Type B pancreatic cell (in vitro differentiated cells): ENCODE measurements at regions not wholly inside any gene's neighbourhood (a gene's known extent, or its start where the extent isn't known, plus 50 kb on each side); places are given as distances from the start of the nearest gene placed in this dataset.

Experiments used
- DNase-seq: peaks from one replicate; pipeline ENCODE4 v3.0.0; 2021; ENCODE audit warnings: mixed read lengths; ENCODE audit not compliant: unreplicated experiment; ENCODE audit errors: extremely low spot score
- H3K27ac Mint-ChIP-seq: 2 replicates; pipeline ENCODE4 v1.8.0; 2021; ENCODE audit warnings: mild to moderate bottlenecking, mixed read lengths
- H3K27me3 Mint-ChIP-seq: 2 replicates; pipeline ENCODE4 v1.8.0; 2021; ENCODE audit warnings: mixed read lengths
- H3K36me3 Mint-ChIP-seq: 2 replicates; pipeline ENCODE4 v1.8.0; 2021; ENCODE audit warnings: mixed read lengths
- H3K4me1 Mint-ChIP-seq: one replicate; pipeline ENCODE4 v1.8.0; 2021; ENCODE audit warnings: mixed read lengths; ENCODE audit not compliant: unreplicated experiment
- H3K4me3 Mint-ChIP-seq: 2 replicates; pipeline ENCODE4 v1.8.0; 2021; ENCODE audit warnings: mild to moderate bottlenecking, mixed read lengths
- H3K9me3 Mint-ChIP-seq: 2 replicates; pipeline ENCODE4 v1.8.0; 2021; ENCODE audit warnings: mixed read lengths
- TF ChIP-seq, protein P1 (sequence below): fragments of 200-600 bp; sonication (generic); conservative IDR thresholded peaks from 2 replicates; pipeline ENCODE4 v1.5.0; 2021; ENCODE audit warnings: antibody characterized with exemption, mild to moderate bottlenecking

DNA sequence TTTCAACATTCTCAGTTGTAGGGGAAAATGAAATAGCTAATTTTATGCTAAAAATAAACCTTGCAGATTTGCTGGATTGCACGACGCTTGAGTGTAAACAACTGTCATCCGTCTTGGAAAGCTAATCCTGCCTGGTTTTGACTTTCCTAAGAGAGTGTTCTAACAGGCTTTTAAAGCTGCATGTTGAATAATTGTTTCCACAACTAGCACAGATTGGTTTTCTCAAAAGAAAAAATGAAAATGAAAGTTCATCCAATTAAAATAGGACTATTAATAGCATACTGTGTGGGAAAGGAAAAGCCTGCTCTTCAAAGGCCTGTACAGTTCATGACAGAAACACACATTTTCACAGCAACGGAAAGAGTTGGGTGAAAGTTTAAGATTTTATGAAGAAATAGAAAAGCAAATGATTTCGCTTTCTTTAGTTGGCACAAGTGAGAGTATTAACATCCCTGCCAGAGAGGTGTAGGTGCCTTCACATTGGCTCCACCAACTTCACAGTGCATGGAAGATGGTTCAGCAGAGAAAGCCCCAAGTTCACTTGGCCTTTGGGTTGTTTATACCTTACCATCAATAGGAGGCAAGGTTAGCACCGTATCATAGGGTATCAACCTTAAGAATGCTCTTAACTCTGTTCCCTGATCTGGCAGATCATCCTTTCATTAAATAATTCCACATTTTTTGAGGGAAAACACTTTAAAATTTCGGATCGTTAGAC is 140.0 kb upstream of the GUCY1A1 start:
- Mint-ChIP-seq H3K27ac (no peak overlapping the region), H3K27me3 (no peaks in the 10 kb centered on the region), H3K4me1 (no peaks in the 10 kb centered on the region), H3K9me3 (peaks cover 7% of the 10 kb centered on the region), H3K36me3 (no peaks in the 10 kb centered on the region), H3K4me3 (no peak overlapping the region)
- TF ChIP-seq, protein P1, sequence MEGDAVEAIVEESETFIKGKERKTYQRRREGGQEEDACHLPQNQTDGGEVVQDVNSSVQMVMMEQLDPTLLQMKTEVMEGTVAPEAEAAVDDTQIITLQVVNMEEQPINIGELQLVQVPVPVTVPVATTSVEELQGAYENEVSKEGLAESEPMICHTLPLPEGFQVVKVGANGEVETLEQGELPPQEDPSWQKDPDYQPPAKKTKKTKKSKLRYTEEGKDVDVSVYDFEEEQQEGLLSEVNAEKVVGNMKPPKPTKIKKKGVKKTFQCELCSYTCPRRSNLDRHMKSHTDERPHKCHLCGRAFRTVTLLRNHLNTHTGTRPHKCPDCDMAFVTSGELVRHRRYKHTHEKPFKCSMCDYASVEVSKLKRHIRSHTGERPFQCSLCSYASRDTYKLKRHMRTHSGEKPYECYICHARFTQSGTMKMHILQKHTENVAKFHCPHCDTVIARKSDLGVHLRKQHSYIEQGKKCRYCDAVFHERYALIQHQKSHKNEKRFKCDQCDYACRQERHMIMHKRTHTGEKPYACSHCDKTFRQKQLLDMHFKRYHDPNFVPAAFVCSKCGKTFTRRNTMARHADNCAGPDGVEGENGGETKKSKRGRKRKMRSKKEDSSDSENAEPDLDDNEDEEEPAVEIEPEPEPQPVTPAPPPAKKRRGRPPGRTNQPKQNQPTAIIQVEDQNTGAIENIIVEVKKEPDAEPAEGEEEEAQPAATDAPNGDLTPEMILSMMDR: no peak
- no peak for DNase-seq

DNA sequence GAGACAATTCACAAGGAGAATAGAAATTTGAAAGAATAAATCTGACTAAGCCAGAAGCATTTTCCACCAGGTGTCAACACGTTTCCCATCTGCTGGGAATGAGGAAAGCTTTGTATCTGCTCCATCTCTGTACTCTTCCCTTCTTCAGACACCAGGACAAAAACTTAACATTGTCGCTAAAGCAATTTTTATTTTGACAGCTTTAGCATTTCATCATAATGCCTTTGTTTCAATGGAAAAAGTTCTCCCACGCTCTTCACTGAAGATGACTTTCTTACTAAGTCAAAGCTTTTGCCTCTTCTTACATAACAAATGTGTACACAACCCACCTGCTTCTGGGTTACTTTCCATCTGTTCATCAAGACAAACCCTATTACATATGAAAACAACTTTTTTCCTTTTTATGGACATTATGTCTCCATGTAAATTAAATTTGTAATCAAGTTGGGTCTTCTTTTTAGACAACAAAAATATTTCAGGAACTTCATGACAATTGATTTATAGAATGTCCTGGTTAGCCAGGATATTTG is 141.7 kb upstream of the GUCY1A1 start:
- no peaks in the 10 kb centered on the region for H3K4me1 Mint-ChIP-seq
- H3K4me3 Mint-ChIP-seq: no peak overlapping the region
- no peaks in the 10 kb centered on the region for H3K27me3 Mint-ChIP-seq
- peaks cover 18% of the 10 kb centered on the region for H3K9me3 Mint-ChIP-seq
- TF ChIP-seq, protein P1: no peak
- no peak overlapping the region for H3K27ac Mint-ChIP-seq
- no peaks in the 10 kb centered on the region for H3K36me3 Mint-ChIP-seq
- no peak for DNase-seq

DNA sequence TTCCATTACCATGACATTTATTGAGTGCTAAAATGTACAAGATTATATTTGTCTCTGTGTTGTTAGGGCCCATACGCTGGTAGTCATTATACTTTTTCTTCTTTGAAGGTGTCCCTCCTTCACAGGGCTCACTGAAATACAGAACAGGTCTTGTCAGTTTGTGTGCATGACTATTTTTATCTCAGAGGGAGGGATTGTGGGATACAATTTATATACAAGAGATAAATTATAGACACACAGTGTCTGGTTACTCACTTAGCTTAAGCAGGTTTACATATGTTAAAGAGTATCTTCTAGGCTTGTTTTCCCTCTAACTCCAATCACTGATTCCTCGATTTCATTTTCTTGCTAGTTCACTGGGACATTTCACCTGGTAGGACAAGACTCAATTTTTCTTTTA is 143.3 kb upstream of the GUCY1A1 start:
- Mint-ChIP-seq H3K27me3 (no peaks in the 10 kb centered on the region), H3K27ac (no peak overlapping the region), H3K4me3 (no peak overlapping the region), H3K9me3 (peaks cover 18% of the 10 kb centered on the region), H3K36me3 (no peaks in the 10 kb centered on the region), H3K4me1 (no peaks in the 10 kb centered on the region)
- TF ChIP-seq, protein P1: no peak
- no peak for DNase-seq

DNA sequence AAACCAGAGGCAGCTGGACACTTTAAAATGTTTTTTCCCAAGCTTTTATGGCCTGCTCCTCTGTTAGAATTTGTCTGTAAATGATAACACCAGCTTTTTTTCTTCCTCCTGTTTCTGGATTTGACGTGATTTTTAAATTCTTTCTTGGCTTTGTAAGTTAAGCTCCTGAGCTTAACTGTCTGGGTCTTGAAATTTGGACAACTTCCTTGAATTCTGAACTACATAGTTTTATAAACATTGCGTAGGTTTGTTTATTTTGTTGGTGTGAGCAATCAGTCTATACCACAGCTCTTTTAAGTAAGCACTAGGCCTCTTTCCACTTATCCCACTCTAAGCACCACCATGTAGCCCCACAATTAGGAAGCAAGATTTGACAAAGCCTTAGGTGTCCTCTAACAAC is 144.4 kb upstream of the GUCY1A1 start:
- Mint-ChIP-seq H3K27me3 (no peaks in the 10 kb centered on the region), H3K9me3 (peaks cover 18% of the 10 kb centered on the region), H3K4me1 (no peaks in the 10 kb centered on the region), H3K4me3 (no peak overlapping the region), H3K27ac (no peak overlapping the region), H3K36me3 (no peaks in the 10 kb centered on the region)
- TF ChIP-seq, protein P1: no peak
- DNase-seq: no peak

DNA sequence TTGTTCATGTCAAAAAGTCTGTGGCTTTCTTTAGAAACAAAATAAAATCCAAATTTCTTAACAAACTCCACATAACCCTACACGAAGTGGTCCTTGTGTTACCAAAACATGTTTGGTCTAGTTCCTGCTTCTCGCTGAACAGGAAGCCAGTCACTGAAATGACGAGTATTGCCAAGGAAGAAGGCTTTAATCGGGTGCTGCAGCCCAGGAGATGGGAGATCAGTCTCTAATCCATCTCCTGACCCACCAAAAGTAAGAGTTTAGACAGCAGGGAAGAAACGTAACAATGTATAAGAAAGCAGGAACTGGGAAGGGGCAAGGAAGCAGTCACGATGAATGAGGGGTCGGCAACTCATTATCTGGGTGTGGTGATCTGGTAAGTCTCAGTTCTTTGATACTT is 144.6 kb upstream of the MAP9 start:
- Mint-ChIP-seq H3K9me3 (peaks cover 18% of the 10 kb centered on the region), H3K27ac (no peak overlapping the region), H3K4me1 (no peaks in the 10 kb centered on the region), H3K4me3 (no peak overlapping the region), H3K36me3 (no peaks in the 10 kb centered on the region), H3K27me3 (no peaks in the 10 kb centered on the region)
- TF ChIP-seq, protein P1: no peak
- DNase-seq: no peak
